ENCODE measurements at regions not wholly inside any gene's neighbourhood (a gene's known extent, or its start where the extent isn't known, plus 50 kb on each side); places are given as distances from the start of the nearest gene placed in this dataset.

DNA sequence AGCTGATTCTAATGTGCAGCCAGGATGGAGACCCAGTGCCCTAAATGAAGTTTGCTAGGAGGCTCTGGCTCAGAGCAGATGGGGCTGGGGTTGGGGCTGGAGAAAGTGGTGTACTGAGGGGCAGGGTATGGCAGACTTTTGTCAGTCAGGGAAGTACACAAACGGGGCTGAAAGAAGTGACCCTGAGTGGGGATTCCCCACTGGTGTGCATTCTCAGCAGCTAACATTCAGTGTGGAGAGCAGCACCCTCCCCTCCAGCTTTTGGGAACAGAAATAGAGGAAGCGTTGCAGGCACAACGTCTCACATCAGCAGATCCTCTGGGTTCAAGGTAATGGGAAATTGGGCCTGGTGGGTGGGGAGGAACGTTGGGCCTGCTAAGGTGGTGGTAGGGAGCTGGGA is 89.1 kb upstream of the GCFC2 start:
- TF ChIP-seq, protein P1, sequence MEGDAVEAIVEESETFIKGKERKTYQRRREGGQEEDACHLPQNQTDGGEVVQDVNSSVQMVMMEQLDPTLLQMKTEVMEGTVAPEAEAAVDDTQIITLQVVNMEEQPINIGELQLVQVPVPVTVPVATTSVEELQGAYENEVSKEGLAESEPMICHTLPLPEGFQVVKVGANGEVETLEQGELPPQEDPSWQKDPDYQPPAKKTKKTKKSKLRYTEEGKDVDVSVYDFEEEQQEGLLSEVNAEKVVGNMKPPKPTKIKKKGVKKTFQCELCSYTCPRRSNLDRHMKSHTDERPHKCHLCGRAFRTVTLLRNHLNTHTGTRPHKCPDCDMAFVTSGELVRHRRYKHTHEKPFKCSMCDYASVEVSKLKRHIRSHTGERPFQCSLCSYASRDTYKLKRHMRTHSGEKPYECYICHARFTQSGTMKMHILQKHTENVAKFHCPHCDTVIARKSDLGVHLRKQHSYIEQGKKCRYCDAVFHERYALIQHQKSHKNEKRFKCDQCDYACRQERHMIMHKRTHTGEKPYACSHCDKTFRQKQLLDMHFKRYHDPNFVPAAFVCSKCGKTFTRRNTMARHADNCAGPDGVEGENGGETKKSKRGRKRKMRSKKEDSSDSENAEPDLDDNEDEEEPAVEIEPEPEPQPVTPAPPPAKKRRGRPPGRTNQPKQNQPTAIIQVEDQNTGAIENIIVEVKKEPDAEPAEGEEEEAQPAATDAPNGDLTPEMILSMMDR (IDR thresholded peaks at IDR 0.05 in 2 of 3, conservative IDR thresholded peaks at IDR 0.05 in 1 of 3; ENCODE audit: borderline replicate concordance in 1 of 3, insufficient read depth in 1 of 3, low read depth in 2 of 3, low read length in 2 of 3): no peak
- no peak for TF ChIP-seq POLR2AphosphoS5 (IDR thresholded peaks at IDR 0.05; ENCODE audit: low read depth, low read length)
- no peak for TF ChIP-seq POLR2A (IDR thresholded peaks at IDR 0.05; ENCODE audit: borderline replicate concordance, extremely low read depth, insufficient read depth, insufficient read length)
- TF ChIP-seq ZNF274 (IDR thresholded peaks at IDR 0.05; ENCODE audit: low read depth, low read length): no peak
